Chondrocyte (in vitro differentiated cells): ENCODE measurements at regions not wholly inside any gene's neighbourhood (a gene's known extent, or its start where the extent isn't known, plus 50 kb on each side); places are given as distances from the start of the nearest gene placed in this dataset.

ENCODE experiments used
- DNase-seq: peaks from one replicate; pipeline ENCODE4 v3.0.0; 2021; ENCODE audit warnings: mixed read lengths, low spot score
- H3K27ac Mint-ChIP-seq: one replicate; pipeline ENCODE4 v1.8.0; 2021; ENCODE audit warnings: mild to moderate bottlenecking, moderate library complexity, mixed read lengths; ENCODE audit not compliant: unreplicated experiment
- H3K27me3 Mint-ChIP-seq: 2 replicates; pipeline ENCODE4 v1.8.0; 2021; ENCODE audit warnings: low read depth, mixed read lengths
- H3K36me3 Mint-ChIP-seq: 2 replicates; pipeline ENCODE4 v1.8.0; 2021; ENCODE audit warnings: low read depth, mixed read lengths
- H3K4me1 Mint-ChIP-seq: 2 replicates; pipeline ENCODE4 v1.8.0; 2021; ENCODE audit warnings: low read depth, mild to moderate bottlenecking, mixed read lengths
- H3K4me3 Mint-ChIP-seq: one replicate; pipeline ENCODE4 v1.8.0; 2021; ENCODE audit warnings: mild to moderate bottlenecking, moderate library complexity, mixed read lengths; ENCODE audit not compliant: unreplicated experiment
- H3K9me3 Mint-ChIP-seq: 2 replicates; pipeline ENCODE4 v1.8.0; 2021; ENCODE audit warnings: low read depth, mixed read lengths
- CTCF ChIP-seq: fragments of 200-600 bp; sonication (generic); IDR thresholded peaks from 2 replicates; pipeline ENCODE4 v1.5.0; 2021; ENCODE audit warnings: antibody characterized with exemption, mild to moderate bottlenecking, moderate library complexity

GRCh38 chr17:77303620-77304019 is 162.9 kb downstream of the SEC14L1 start:
- Mint-ChIP-seq H3K27ac (no peak overlapping the region), H3K4me1 (peaks cover 42% of the 10 kb centered on the region), H3K4me3 (no peak overlapping the region), H3K27me3 (no peaks in the 10 kb centered on the region), H3K36me3 (no peaks in the 10 kb centered on the region), H3K9me3 (no peaks in the 10 kb centered on the region)
- TF ChIP-seq CTCF = no peak
- DNase-seq = no peak

- no peak overlapping the region for H3K4me3 Mint-ChIP-seq
- no peak for TF ChIP-seq CTCF
- peaks cover 48% of the 10 kb centered on the region for H3K4me1 Mint-ChIP-seq
- no peaks in the 10 kb centered on the region for H3K27me3 Mint-ChIP-seq
- peak overlapping the region; percentile 61 for H3K27ac Mint-ChIP-seq
- H3K36me3 Mint-ChIP-seq = no peaks in the 10 kb centered on the region
- no peak for DNase-seq
- no peaks in the 10 kb centered on the region for H3K9me3 Mint-ChIP-seq
Observed at GRCh38 chr17:77304051-77304745, 163.4 kb downstream of the SEC14L1 start.

- no peak overlapping the region for H3K27ac Mint-ChIP-seq
- DNase-seq = no peak
- no peaks in the 10 kb centered on the region for H3K36me3 Mint-ChIP-seq
- no peak for TF ChIP-seq CTCF
- H3K4me3 Mint-ChIP-seq = no peak overlapping the region
- H3K27me3 Mint-ChIP-seq = no peaks in the 10 kb centered on the region
- H3K9me3 Mint-ChIP-seq = no peaks in the 10 kb centered on the region
- peaks cover 54% of the 10 kb centered on the region for H3K4me1 Mint-ChIP-seq
Observed at GRCh38 chr17:77304746-77305473, 164.1 kb downstream of the SEC14L1 start.

GRCh38 chr17:77306048-77306789 is 165.4 kb downstream of the SEC14L1 start:
- Mint-ChIP-seq H3K4me3 (no peak overlapping the region), H3K4me1 (peaks cover 58% of the 10 kb centered on the region), H3K36me3 (no peaks in the 10 kb centered on the region), H3K9me3 (no peaks in the 10 kb centered on the region), H3K27ac (no peak overlapping the region), H3K27me3 (no peaks in the 10 kb centered on the region)
- no peak for TF ChIP-seq CTCF
- DNase-seq = no peak

- H3K36me3 Mint-ChIP-seq = no peaks in the 10 kb centered on the region
- no peak overlapping the region for H3K27ac Mint-ChIP-seq
- no peak for DNase-seq
- H3K9me3 Mint-ChIP-seq = no peaks in the 10 kb centered on the region
- H3K4me1 Mint-ChIP-seq = peaks cover 63% of the 10 kb centered on the region
- H3K27me3 Mint-ChIP-seq = no peaks in the 10 kb centered on the region
- H3K4me3 Mint-ChIP-seq = no peak overlapping the region
- TF ChIP-seq CTCF = no peak
Observed at GRCh38 chr17:77306790-77307478, 166.2 kb downstream of the SEC14L1 start.
